Endothelial cell of umbilical vein (primary cell): ENCODE measurements at regions not wholly inside any gene's neighbourhood (a gene's known extent, or its start where the extent isn't known, plus 50 kb on each side); places are given as distances from the start of the nearest gene placed in this dataset.

Source experiments
- CTCF ChIP-seq, 2 donors: IDR thresholded peaks; 1 replicate in 1 of 2; 2 replicates in 1 of 2; pipeline ENCODE4 v1.5.1; 2011; ENCODE audit warnings: low read length in 2 of 2, mild to moderate bottlenecking in 2 of 2, moderate library complexity in 2 of 2, control low read depth in 1 of 2, inconsistent platforms in 1 of 2, low read depth in 1 of 2; ENCODE audit not compliant: insufficient read depth in 1 of 2; ENCODE audit errors: extremely low read depth in 1 of 2
- EZH2 ChIP-seq: IDR thresholded peaks from 2 replicates; pipeline ENCODE4 v1.6.1; 2012; ENCODE audit warnings: borderline replicate concordance, low read depth, mild to moderate bottlenecking, moderate library complexity, low read length, inconsistent platforms; ENCODE audit not compliant: severe bottlenecking
- FOS ChIP-seq: IDR thresholded peaks from 2 replicates; pipeline ENCODE4 v1.6.1; 2011; ENCODE audit warnings: mild to moderate bottlenecking, low read length, moderate library complexity, borderline replicate concordance; ENCODE audit not compliant: insufficient read depth
- GATA2 ChIP-seq: IDR thresholded peaks from 2 replicates; pipeline ENCODE4 v1.7.0; 2011; ENCODE audit warnings: low read depth, mild to moderate bottlenecking, moderate library complexity, mixed read lengths, low read length; ENCODE audit not compliant: insufficient read length, insufficient read depth
- JUN ChIP-seq: IDR thresholded peaks from 2 replicates; pipeline ENCODE4 v1.6.1; 2011; ENCODE audit warnings: borderline replicate concordance, low read depth; ENCODE audit not compliant: insufficient read length, insufficient read depth
- MYC ChIP-seq: IDR thresholded peaks from one replicate; pipeline ENCODE4 v1.6.1; 2011; ENCODE audit warnings: mild to moderate bottlenecking, low read depth, low read length
- POLR2A ChIP-seq: IDR thresholded peaks from 2 replicates; pipeline ENCODE4 v1.6.1; 2012; ENCODE audit warnings: low read depth, mild to moderate bottlenecking, control low read depth, low read length
- POLR2AphosphoS5 ChIP-seq: IDR thresholded peaks from 2 replicates; pipeline ENCODE4 v1.6.1; 2012; ENCODE audit warnings: low read depth, mild to moderate bottlenecking, control low read depth, low read length, moderate library complexity; ENCODE audit not compliant: insufficient read depth
- TF ChIP-seq, protein P1 (sequence below): IDR thresholded peaks from 2 replicates; pipeline ENCODE4 v1.6.1; 2011; ENCODE audit not compliant: insufficient read depth, insufficient read length

GRCh38 chr14:40838601-40839000 is 768.1 kb upstream of the LRFN5 start:
- TF ChIP-seq CTCF (IDR thresholded peaks at IDR 0.05; ENCODE audit: extremely low read depth in 1 of 2, insufficient read depth in 1 of 2, low read depth in 1 of 2, low read length in 2 of 2) (no peak), EZH2 (no peak), POLR2AphosphoS5 (no peak), POLR2A (no peak), MYC (no peak), JUN (no peak), GATA2 (no peak), FOS (no peak)
- TF ChIP-seq, protein P1, sequence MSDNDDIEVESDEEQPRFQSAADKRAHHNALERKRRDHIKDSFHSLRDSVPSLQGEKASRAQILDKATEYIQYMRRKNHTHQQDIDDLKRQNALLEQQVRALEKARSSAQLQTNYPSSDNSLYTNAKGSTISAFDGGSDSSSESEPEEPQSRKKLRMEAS = no peak
